IgD-negative memory B cell (primary cell): ENCODE measurements at regions not wholly inside any gene's neighbourhood (a gene's known extent, or its start where the extent isn't known, plus 50 kb on each side); places are given as distances from the start of the nearest gene placed in this dataset.
A peak's percentile ranks its signal among the peaks of the same experiment; 100 is the strongest.

Source experiments
- H3K27ac Mint-ChIP-seq, 3 donors: one replicate each; pipeline ENCODE4 v1.8.0; 2020 to 2022; ENCODE audit warnings: mild to moderate bottlenecking in 3 of 3, mixed read lengths in 3 of 3, moderate library complexity in 1 of 3
- H3K27me3 Mint-ChIP-seq: one replicate; pipeline ENCODE4 v1.8.0; 2021; ENCODE audit warnings: mixed read lengths
- H3K36me3 Mint-ChIP-seq: one replicate; pipeline ENCODE4 v1.8.0; 2020; ENCODE audit warnings: mild to moderate bottlenecking, mixed read lengths
- H3K4me1 Mint-ChIP-seq, 3 donors: one replicate each; pipeline ENCODE4 v1.8.0; 2020 to 2022; ENCODE audit warnings: mixed read lengths in 3 of 3, mild to moderate bottlenecking in 1 of 3
- H3K4me3 Mint-ChIP-seq, 4 donors: one replicate each; pipeline ENCODE4 v1.8.0; 2020 to 2022; ENCODE audit warnings: mild to moderate bottlenecking in 4 of 4, mixed read lengths in 4 of 4, moderate library complexity in 3 of 4
- H3K9me3 Mint-ChIP-seq, 3 donors: one replicate each; pipeline ENCODE4 v1.8.0; 2020 to 2021; ENCODE audit warnings: mixed read lengths in 3 of 3, mild to moderate bottlenecking in 1 of 3

- Mint-ChIP-seq H3K27ac (no peak overlapping the region), H3K9me3 (peaks cover 0 to 5% (median 2%) of the 10 kb centered on the region in 3 donors), H3K36me3 (peaks cover 3% of the 10 kb centered on the region), H3K4me1 (peaks cover 0 to 1% (median 0%) of the 10 kb centered on the region in 3 donors), H3K4me3 (no peak overlapping the region), H3K27me3 (peaks cover 3% of the 10 kb centered on the region)
Observed at GRCh38 chr17:15124264-15124595, 140.9 kb downstream of the PMP22 start.

GRCh38 chr17:15123593-15124263 lies 141.4 kb downstream of the PMP22 start:
- H3K36me3 Mint-ChIP-seq = peaks cover 3% of the 10 kb centered on the region
- H3K27me3 Mint-ChIP-seq = peaks cover 3% of the 10 kb centered on the region
- H3K27ac Mint-ChIP-seq = no peak overlapping the region
- no peak overlapping the region for H3K4me3 Mint-ChIP-seq
- H3K4me1 Mint-ChIP-seq = peaks cover 0 to 1% (median 0%) of the 10 kb centered on the region in 3 donors
- peaks cover 0 to 5% (median 2%) of the 10 kb centered on the region in 3 donors for H3K9me3 Mint-ChIP-seq

DNA sequence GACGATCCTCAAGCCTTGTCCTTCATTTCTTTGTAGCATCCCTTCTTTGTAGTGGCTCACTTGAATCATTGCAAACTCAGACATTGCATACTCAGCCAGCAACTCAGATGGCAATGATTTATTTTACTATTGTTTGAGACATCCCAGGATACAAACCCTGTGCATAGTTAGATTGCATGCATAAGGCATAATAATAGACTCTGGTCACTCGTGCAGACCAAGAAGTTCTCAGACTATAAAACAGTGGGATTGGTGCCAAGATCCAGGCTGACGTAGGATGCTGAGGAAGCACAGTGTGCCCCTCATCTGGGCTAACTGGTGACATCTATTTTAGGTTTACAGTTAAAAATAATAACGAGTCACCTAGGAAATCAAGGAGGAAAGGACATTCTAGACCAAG lies 142.3 kb downstream of the PMP22 start:
- peak overlapping the region in 1 of 3 donors; percentile 77 for H3K27ac Mint-ChIP-seq
- peaks cover 0 to 1% (median 0%) of the 10 kb centered on the region in 3 donors for H3K4me1 Mint-ChIP-seq
- H3K4me3 Mint-ChIP-seq = no peak overlapping the region
- peaks cover 3% of the 10 kb centered on the region for H3K27me3 Mint-ChIP-seq
- H3K9me3 Mint-ChIP-seq = peaks cover 2 to 5% (median 3%) of the 10 kb centered on the region in 3 donors
- peaks cover 3% of the 10 kb centered on the region for H3K36me3 Mint-ChIP-seq

DNA sequence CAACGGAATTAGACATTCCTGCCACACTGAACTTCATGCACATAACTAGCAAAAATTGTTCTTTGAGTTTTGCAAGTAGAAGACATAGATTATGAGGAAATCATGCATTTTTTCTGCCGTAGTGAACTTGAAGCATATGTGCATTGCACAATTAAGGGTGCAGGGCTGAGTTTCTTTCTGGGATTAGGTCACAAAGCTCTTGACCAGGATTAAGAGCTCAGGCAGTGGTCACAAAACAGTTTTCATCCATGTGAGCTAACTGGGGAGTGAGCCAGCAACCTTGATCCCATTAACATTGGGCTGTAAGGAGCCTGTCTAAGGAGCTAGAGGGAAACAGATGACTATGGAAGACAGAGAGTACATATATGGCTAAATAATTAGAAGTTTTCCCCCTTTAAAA lies 143.7 kb downstream of the PMP22 start:
- Mint-ChIP-seq H3K27me3 (peaks cover 3% of the 10 kb centered on the region), H3K27ac (no peak overlapping the region), H3K36me3 (peaks cover 2% of the 10 kb centered on the region), H3K4me3 (no peak overlapping the region), H3K9me3 (peaks cover 3 to 13% (median 3%) of the 10 kb centered on the region in 3 donors), H3K4me1 (peaks cover 0 to 1% (median 0%) of the 10 kb centered on the region in 3 donors)

DNA sequence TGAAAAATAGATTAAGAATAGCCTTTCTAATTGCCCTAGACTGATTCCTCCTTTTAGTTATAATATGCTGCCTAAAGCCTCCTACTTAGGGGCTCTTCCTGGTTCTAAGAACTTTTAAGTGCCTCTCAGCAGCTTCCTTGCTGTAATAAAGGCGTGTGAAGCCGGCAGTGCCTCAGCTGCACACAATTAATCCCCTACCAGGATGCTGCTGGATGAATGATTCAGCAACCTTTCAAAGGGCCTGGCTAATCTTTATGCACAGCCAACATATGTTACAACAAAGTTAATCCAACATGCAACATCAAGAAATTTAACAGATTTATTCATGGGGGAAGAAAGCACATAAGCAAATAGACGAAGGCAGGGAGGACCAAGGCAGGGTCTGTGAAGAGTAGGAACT lies 145.2 kb downstream of the PMP22 start:
- H3K4me3 Mint-ChIP-seq = no peak overlapping the region
- H3K27ac Mint-ChIP-seq = no peak overlapping the region
- no peaks in the 10 kb centered on the region for H3K27me3 Mint-ChIP-seq
- H3K9me3 Mint-ChIP-seq = peaks cover 5 to 18% (median 5%) of the 10 kb centered on the region in 3 donors
- no peaks in the 10 kb centered on the region for H3K36me3 Mint-ChIP-seq
- H3K4me1 Mint-ChIP-seq = no peaks in the 10 kb centered on the region

- Mint-ChIP-seq H3K36me3 (no peaks in the 10 kb centered on the region), H3K27ac (no peak overlapping the region), H3K27me3 (no peaks in the 10 kb centered on the region)
Observed at GRCh38 chr17:15117239-15117638, 147.9 kb downstream of the PMP22 start.

GRCh38 chr17:15112846-15113617 lies 152.1 kb downstream of the PMP22 start:
- H3K27me3 Mint-ChIP-seq = peaks cover 2% of the 10 kb centered on the region
- H3K36me3 Mint-ChIP-seq = no peaks in the 10 kb centered on the region

More at GRCh38 chr17:15117239-15117638, 147.9 kb downstream of the PMP22 start:
- Mint-ChIP-seq H3K4me3 (no peak overlapping the region), H3K9me3 (peaks cover 5 to 16% (median 7%) of the 10 kb centered on the region in 3 donors), H3K4me1 (no peaks in the 10 kb centered on the region)

DNA sequence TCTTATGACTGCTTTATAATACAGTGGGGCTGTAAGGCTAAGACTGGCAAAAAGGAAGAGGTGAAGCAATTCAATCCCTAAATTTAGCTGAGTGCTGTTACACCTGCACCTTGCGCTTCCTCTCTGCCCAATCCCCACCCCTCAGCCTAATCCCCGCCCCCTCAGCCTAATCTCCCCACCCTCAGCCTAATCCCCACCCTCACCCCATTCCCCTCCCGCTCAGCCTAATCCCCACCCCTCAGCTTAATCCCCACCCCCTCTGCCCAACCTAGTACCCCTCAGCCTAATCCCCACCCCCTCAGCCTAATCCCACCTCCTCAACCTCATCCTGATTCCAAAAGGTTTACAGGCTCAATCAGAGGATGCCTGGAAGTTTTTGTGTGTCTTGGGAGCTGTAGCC lies 155.5 kb downstream of the PMP22 start:
- no peaks in the 10 kb centered on the region for H3K36me3 Mint-ChIP-seq
- H3K27me3 Mint-ChIP-seq = peaks cover 2% of the 10 kb centered on the region
- no peak overlapping the region for H3K4me3 Mint-ChIP-seq
- peaks cover 0 to under 1% (median 0%) of the 10 kb centered on the region in 3 donors for H3K9me3 Mint-ChIP-seq
- no peaks in the 10 kb centered on the region for H3K4me1 Mint-ChIP-seq
- H3K27ac Mint-ChIP-seq = no peak overlapping the region

More at GRCh38 chr17:15112846-15113617, 152.1 kb downstream of the PMP22 start:
- no peak overlapping the region for H3K27ac Mint-ChIP-seq
- no peaks in the 10 kb centered on the region for H3K4me1 Mint-ChIP-seq
- H3K4me3 Mint-ChIP-seq = no peak overlapping the region
- peaks cover 4 to 16% (median 5%) of the 10 kb centered on the region in 3 donors for H3K9me3 Mint-ChIP-seq

- no peaks in the 10 kb centered on the region for H3K36me3 Mint-ChIP-seq
Observed at GRCh38 chr17:15108992-15109391, 156.1 kb downstream of the PMP22 start.

GRCh38 chr17:15106540-15106939 lies 158.6 kb downstream of the PMP22 start:
- Mint-ChIP-seq H3K27ac (no peak overlapping the region), H3K36me3 (no peaks in the 10 kb centered on the region), H3K27me3 (no peaks in the 10 kb centered on the region), H3K4me1 (no peaks in the 10 kb centered on the region), H3K9me3 (no peaks in the 10 kb centered on the region), H3K4me3 (no peak overlapping the region)

More at GRCh38 chr17:15108992-15109391, 156.1 kb downstream of the PMP22 start:
- H3K27me3 Mint-ChIP-seq = peaks cover 2% of the 10 kb centered on the region
- H3K27ac Mint-ChIP-seq = no peak overlapping the region
- no peaks in the 10 kb centered on the region for H3K4me1 Mint-ChIP-seq
- H3K9me3 Mint-ChIP-seq = no peaks in the 10 kb centered on the region
- no peak overlapping the region for H3K4me3 Mint-ChIP-seq

GRCh38 chr17:15103785-15104184 lies 161.3 kb downstream of the PMP22 start:
- Mint-ChIP-seq H3K4me3 (no peak overlapping the region), H3K27ac (no peak overlapping the region), H3K4me1 (no peaks in the 10 kb centered on the region), H3K36me3 (no peaks in the 10 kb centered on the region), H3K27me3 (no peaks in the 10 kb centered on the region), H3K9me3 (no peaks in the 10 kb centered on the region)

DNA sequence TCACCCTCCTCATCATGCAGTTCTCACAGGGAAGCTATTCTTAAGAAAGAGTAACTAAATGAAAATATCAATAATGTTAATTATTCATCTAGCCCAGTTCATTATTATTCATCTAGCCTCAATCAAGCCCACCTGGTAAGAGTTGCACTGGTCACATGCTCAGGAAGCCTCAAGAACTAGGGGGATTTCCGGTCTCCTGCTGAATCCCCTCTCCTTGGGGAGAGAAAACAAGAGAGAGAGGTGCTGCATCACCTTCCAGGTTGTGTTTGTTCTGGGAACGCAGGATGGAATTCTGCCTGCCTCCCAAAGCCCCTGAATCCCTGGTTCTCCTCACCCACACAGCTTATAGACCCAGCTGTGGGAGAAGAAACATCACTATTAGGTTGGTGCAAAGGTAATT lies 164.0 kb downstream of the PMP22 start:
- Mint-ChIP-seq H3K36me3 (no peaks in the 10 kb centered on the region), H3K9me3 (no peaks in the 10 kb centered on the region), H3K27me3 (no peaks in the 10 kb centered on the region), H3K27ac (no peak overlapping the region), H3K4me3 (no peak overlapping the region), H3K4me1 (no peaks in the 10 kb centered on the region)

DNA sequence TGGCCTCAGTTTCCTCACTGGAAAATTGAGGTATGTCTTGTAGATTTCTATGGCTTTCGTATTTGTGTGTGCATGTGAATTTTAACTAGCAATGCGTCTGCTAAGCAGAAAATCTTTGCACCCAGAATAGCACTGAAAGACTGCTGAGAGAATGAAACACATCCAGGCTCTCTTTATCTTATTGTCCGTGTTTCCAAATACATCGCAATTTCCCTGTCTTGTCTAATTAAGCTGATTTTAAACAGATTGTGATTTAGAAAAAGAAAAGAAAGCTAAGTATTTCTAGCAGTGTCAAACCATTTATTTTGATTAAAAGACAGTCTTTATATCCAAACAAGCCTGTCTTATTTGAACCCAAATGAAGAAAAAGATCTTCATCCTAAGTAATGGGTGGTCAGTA lies 168.6 kb downstream of the PMP22 start:
- no peaks in the 10 kb centered on the region for H3K4me1 Mint-ChIP-seq
- peaks cover 0 to 3% (median 0%) of the 10 kb centered on the region in 3 donors for H3K9me3 Mint-ChIP-seq
- H3K4me3 Mint-ChIP-seq = no peak overlapping the region
- no peak overlapping the region for H3K27ac Mint-ChIP-seq
- H3K27me3 Mint-ChIP-seq = no peaks in the 10 kb centered on the region
- no peaks in the 10 kb centered on the region for H3K36me3 Mint-ChIP-seq

DNA sequence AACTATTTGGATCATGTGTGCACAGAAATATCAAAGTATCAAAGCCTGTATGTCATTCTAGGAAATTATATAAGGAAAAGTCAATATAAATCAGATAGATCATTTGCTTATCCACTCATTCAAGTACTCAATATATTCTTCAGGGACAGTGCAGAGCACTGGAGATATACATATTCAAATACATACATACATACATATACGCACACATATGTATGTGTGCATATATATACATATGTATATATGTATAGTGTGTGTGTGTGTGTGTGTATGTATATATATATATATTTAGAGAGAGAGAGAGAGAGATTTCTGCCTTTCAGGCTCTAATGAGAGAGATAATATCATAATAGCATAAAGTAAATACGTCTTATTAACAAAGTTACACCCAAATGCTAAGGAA lies 169.2 kb downstream of the PMP22 start:
- H3K9me3 Mint-ChIP-seq = peaks cover 0 to 3% (median 0%) of the 10 kb centered on the region in 3 donors
- no peaks in the 10 kb centered on the region for H3K36me3 Mint-ChIP-seq
- no peaks in the 10 kb centered on the region for H3K27me3 Mint-ChIP-seq
- H3K27ac Mint-ChIP-seq = no peak overlapping the region
- H3K4me1 Mint-ChIP-seq = no peaks in the 10 kb centered on the region
- no peak overlapping the region for H3K4me3 Mint-ChIP-seq

- peaks cover 0 to 3% (median 0%) of the 10 kb centered on the region in 3 donors for H3K9me3 Mint-ChIP-seq
- peaks cover 0 to 1% (median 0%) of the 10 kb centered on the region in 3 donors for H3K4me1 Mint-ChIP-seq
- H3K27me3 Mint-ChIP-seq = no peaks in the 10 kb centered on the region
- no peak overlapping the region for H3K27ac Mint-ChIP-seq
- no peak overlapping the region for H3K4me3 Mint-ChIP-seq
- no peaks in the 10 kb centered on the region for H3K36me3 Mint-ChIP-seq
Observed at GRCh38 chr17:15092762-15093161, 172.4 kb downstream of the PMP22 start.
